ENCODE measurements at regions not wholly inside any gene's neighbourhood (a gene's known extent, or its start where the extent isn't known, plus 50 kb on each side); places are given as distances from the start of the nearest gene placed in this dataset.

DNA sequence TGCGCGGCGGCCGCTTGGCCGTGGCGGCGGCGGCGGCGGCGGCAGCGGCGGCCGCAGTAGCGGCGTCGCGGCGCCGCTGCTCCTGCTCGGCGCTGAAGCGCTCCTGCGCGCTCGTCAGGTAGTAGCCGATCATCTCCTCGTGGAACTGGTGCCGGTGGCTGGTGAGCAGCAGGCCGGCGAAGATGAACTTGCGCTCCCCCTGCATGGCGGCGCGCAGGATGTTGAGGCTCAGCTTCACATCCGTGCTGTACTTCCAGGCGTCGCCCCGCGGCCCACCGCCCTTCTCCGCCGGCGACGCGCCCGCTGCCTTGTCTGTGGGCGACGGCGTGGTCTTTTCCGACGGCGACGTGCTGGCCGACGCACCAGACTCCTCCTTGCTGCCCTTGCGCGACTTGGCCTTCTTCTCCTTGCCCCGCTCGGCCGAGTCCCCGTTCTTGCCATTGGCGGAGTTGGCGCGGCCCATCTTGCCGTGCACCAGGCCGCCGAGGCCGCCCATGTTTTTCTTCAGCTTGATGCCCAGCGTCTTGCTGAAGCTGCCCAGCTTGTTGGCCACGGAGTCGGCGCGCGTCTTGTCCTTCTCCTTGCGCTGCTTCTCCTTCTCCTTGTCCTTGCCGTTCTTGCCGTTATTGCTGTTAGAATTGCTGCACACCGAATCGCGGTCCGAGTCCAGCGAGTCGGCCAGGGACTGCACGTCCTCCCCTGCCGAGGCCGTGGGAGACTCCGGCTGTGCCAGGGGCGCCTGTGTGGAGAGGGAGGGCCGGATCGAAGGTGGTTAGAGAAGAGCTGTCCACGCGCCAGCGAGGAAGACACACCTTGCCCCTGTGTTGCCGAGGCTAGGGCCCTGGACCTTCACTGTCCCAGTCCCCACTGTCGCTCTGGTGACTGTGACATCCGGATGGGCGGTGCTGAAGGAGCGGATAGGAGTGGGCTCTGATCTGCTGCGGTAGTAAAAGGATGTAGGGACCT lies 157.6 kb downstream of the KLF13 start:
- DNase-seq: peak; percentile 82
- peaks cover 45% of the 10 kb centered on the region for H3K36me3 Mint-ChIP-seq (ENCODE audit: low read depth)
- H3K27me3 Mint-ChIP-seq: no peaks in the 10 kb centered on the region
- H3K4me3 Mint-ChIP-seq: peak overlapping the region; percentile 87
- H3K27ac Mint-ChIP-seq: peak overlapping the region; percentile 93
- intact Hi-C loops (cut with micrococcal nuclease): loop anchor here (1.0 kb wide), 1 partner anchor 11 kb away; no protein-coding TSS in a partner anchor
- no peaks in the 10 kb centered on the region for H3K9me3 Mint-ChIP-seq
- H3K4me1 Mint-ChIP-seq: peaks cover 67% of the 10 kb centered on the region

DNA sequence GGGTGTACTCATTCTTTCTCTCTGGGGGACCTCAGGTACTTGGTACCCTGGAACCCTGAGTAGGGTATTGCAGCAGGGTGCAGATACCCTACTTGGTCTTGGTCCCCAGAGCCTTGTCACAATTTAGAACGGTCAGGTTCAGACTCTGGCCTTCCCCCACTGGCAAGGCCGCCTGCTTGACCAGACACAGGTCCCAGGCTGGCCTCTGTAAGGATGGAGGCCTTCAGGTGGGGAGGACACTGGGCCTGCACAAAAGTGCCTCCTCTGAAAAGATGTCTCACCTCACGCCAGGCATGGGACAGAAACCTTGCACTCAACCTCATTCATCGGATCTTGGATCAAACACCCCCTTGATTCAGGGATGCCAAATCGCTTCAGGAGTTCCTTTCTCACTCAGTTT lies 158.4 kb downstream of the KLF13 start:
- Mint-ChIP-seq H3K27ac (peak overlapping the region; percentile 93), H3K4me1 (peaks cover 73% of the 10 kb centered on the region), H3K4me3 (peak overlapping the region; percentile 87), H3K36me3 (ENCODE audit: low read depth) (peaks cover 43% of the 10 kb centered on the region), H3K27me3 (no peaks in the 10 kb centered on the region), H3K9me3 (no peaks in the 10 kb centered on the region)
- no peak for DNase-seq
- intact Hi-C loops (cut with micrococcal nuclease): loop anchor here (5.0 kb wide), 3 partner anchors 138 to 493 kb away; partner anchors contain the start of gene MTMR10

DNA sequence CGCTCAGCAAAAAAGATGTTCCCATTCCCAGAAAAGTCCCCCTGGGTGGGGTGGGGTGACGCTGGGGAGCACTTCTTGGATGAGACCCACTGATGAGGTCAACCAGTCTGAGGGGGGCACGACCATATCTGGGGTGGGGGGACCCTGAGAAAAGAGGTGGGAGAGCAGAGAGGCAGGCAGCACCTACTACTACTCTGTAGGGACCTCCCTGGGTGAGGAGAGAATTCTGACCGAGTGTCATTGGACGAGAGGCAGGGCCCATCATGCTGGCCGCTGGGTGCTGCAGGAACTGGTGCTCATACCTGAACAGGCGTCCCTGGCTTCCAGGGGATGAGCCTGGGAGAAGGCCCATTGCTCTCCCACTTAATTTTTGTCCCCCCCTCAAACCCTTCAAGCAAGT lies 158.8 kb downstream of the KLF13 start:
- intact Hi-C loops (cut with micrococcal nuclease): loop anchor here (5.0 kb wide), 3 partner anchors 138 to 493 kb away; partner anchors contain the start of gene MTMR10
- H3K4me1 Mint-ChIP-seq: peaks cover 74% of the 10 kb centered on the region
- H3K36me3 Mint-ChIP-seq (ENCODE audit: low read depth): peaks cover 39% of the 10 kb centered on the region
- DNase-seq: no peak
- H3K4me3 Mint-ChIP-seq: peak overlapping the region; percentile 87
- H3K9me3 Mint-ChIP-seq: no peaks in the 10 kb centered on the region
- no peak overlapping the region for H3K27ac Mint-ChIP-seq
- no peaks in the 10 kb centered on the region for H3K27me3 Mint-ChIP-seq

DNA sequence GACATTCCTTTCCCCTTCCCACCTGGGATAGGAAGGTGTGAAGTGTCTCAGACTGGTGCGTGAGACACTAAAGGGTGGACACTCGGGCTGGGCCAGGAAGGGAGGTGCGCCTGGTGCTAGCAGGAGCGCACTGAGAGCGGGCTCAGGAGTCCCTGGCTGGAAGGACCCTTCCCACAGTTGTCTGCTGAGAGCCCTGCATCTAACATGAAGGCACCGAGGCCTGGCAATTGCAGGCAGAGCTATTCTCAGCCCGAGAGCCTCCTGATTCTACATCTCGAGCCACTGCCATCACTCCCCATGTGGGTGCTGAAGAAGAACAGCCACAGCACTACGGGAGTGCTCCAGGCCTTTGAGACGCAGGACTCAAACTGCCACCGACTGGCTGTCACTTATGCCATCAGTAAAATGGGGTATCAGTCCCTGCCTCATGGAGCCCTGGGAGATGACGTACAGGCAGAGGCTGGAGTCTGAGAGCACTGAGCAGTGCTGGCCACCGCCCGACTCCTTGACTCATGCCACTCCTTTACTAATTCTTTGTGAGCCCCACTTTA lies 159.4 kb downstream of the KLF13 start:
- peaks cover 2% of the 10 kb centered on the region for H3K9me3 Mint-ChIP-seq

DNA sequence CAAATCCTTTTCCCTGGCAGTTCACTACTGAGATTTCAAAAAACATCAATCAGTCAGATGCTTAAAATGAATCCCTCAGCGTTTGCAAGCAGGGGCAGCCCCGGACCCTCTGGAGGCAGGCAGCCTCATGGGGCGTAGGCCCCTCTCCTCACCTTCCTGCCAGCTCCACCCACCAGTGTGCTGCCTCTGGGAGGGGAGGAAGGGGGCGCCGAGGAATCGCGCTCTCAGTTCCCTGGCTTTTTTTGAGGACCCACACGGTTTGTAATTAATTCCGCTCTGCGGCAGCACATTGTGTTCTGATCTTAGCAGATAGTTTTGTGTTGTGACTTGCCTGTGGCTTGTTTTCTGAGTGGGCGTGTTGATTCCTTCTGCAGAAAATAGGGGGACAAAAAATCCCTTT lies 159.9 kb downstream of the KLF13 start:
- H3K9me3 Mint-ChIP-seq: peaks cover 7% of the 10 kb centered on the region
- H3K27ac Mint-ChIP-seq: peak overlapping the region; percentile 72
- peak overlapping the region; percentile 41 for H3K4me3 Mint-ChIP-seq
- peaks cover 37% of the 10 kb centered on the region for H3K36me3 Mint-ChIP-seq (ENCODE audit: low read depth)
- H3K27me3 Mint-ChIP-seq: no peaks in the 10 kb centered on the region
- intact Hi-C loops (cut with micrococcal nuclease): loop anchor here (5.0 kb wide), 3 partner anchors 139 to 494 kb away; partner anchors contain the start of gene MTMR10
- H3K4me1 Mint-ChIP-seq: peaks cover 76% of the 10 kb centered on the region
- DNase-seq: no peak

More for the DNA sequence above, 159.4 kb downstream of the KLF13 start:
- peak overlapping the region; percentile 72 for H3K27ac Mint-ChIP-seq
- no peak for DNase-seq
- intact Hi-C loops (cut with micrococcal nuclease): loop anchor here (5.0 kb wide), 3 partner anchors 139 to 494 kb away; partner anchors contain the start of gene MTMR10
- peaks cover 73% of the 10 kb centered on the region for H3K4me1 Mint-ChIP-seq
- H3K27me3 Mint-ChIP-seq: no peaks in the 10 kb centered on the region
- peak overlapping the region; percentile 87 for H3K4me3 Mint-ChIP-seq
- peaks cover 37% of the 10 kb centered on the region for H3K36me3 Mint-ChIP-seq (ENCODE audit: low read depth)

DNA sequence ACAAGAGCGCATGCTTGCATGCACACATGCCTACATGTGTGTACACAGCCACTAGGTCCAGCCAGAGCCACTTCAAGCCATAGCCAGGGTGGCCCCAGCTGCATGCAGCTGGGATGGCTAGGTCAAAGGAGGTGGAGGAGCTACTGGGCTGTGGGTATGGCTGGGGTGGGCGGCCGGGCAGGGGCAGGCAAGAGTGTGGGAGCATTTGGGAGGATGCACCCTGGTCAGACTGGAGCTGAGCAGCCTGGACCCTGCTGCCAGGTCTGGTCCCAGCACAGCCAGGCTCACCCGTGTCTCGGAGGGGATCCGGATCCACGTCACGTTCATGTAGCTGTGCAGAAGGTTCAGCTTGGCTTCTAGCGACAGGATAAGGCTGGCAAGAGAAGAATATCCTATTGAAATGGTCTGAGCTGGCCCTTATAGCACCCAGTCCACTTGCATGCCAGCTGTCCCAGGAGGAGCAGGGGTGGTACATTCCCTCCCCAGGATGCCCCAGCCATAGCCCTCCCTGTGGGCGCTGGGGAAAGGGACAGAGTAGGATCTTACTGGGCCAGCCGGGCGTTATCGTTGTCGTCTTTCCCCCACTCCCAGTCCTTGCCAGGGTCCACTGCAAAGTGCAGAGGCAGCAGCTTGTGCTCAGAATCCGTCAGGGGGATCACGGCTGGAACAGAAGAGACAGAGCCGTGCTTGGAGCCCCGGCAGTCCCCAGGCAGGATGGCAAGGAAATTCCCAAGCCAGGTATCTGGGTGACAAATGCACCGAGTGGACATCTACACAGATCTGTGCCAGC lies 160.5 kb downstream of the KLF13 start:
- DNase-seq: no peak
- H3K4me3 Mint-ChIP-seq: peak overlapping the region; percentile 41
- H3K4me1 Mint-ChIP-seq: peaks cover 71% of the 10 kb centered on the region

DNA sequence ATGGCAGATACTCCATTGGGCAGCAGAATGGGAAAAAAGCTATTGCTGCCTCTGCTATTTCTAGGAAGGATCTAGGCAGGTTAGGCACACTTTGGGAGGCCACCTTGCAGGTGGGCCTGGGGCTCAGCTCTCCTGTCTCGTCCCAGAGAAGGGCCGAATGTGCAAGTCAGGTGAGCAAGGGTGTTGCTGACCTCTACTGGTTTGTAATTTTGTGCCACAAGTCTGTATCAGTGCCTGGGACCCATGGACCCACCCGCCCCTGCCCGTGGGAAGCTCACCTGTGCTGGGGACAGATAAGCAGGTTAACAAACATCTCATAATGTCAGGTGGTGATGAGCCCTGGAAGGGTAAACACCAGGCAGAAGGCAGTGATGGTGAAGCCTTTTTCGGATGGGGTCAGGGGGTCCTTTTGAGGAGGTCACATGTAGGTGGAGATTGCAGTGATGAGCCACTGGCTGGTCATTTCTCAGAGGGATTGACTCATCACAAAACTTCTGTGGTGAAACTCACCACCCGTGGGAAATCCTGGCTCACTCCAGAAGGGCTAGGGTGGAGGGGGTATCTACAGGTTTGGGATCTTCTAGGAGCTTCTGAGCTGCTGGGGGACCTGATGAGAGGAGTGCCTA lies 161.3 kb downstream of the KLF13 start:
- Mint-ChIP-seq H3K36me3 (ENCODE audit: low read depth) (peaks cover 28% of the 10 kb centered on the region), H3K4me1 (peaks cover 68% of the 10 kb centered on the region), H3K9me3 (peaks cover 10% of the 10 kb centered on the region), H3K27ac (peak overlapping the region; percentile 84), H3K27me3 (no peaks in the 10 kb centered on the region), H3K4me3 (peak overlapping the region; percentile 41)
- DNase-seq: no peak
- intact Hi-C loops (cut with micrococcal nuclease): loop anchor here (1.0 to 5.0 kb wide), 9 partner anchors 29 to 496 kb away; partner anchors contain the start of gene MTMR10

More for the DNA sequence above, 160.5 kb downstream of the KLF13 start:
- Mint-ChIP-seq H3K27me3 (no peaks in the 10 kb centered on the region), H3K9me3 (peaks cover 10% of the 10 kb centered on the region), H3K27ac (peak overlapping the region; percentile 72), H3K36me3 (ENCODE audit: low read depth) (peaks cover 35% of the 10 kb centered on the region)
- intact Hi-C loops (cut with micrococcal nuclease): loop anchor here (5.0 kb wide), 3 partner anchors 140 to 495 kb away; partner anchors contain the start of gene MTMR10

DNA sequence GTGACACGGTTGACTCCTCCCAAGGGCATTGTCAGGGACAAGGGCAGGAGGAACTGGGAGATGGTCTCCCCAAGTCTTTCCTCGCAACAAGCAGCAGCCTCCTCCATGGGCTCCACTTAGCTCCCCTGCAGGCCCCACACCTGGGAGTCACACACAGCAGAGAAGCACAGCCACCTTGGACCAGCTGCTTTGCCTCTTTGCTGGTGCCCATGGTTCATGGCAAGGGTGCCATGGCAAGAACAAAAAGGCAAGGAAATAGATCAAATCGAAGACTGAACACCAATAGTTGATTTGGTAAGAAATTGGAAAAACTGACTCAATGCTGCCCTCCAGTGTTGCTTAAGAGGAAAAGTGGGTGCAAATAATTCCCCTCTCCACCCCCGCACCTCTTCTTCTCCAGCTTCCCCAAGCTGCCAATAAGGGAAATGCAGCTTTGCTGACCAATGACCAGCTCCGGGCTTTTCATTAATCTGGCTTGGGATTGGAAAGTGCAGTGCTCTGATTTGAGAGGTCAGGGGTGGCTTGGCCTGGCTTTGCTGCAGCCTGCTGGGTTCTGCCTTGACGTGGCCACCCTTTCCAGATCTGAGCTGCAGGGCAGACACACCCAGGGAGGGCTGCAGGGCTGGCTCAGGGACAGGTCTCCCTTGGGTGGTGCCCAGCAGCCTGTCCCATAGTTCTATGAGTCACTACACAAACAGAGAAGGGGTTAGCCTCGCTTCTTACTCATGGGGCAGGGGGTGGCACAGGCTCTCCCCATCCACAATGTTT lies 162.0 kb downstream of the KLF13 start:
- Mint-ChIP-seq H3K4me3 (peak overlapping the region; percentile 41), H3K4me1 (peaks cover 67% of the 10 kb centered on the region), H3K27me3 (no peaks in the 10 kb centered on the region), H3K36me3 (ENCODE audit: low read depth) (peaks cover 28% of the 10 kb centered on the region), H3K9me3 (peaks cover 11% of the 10 kb centered on the region), H3K27ac (peak overlapping the region; percentile 84)
- intact Hi-C loops (cut with micrococcal nuclease): loop anchor here (1.0 to 5.0 kb wide), 9 partner anchors 29 to 496 kb away; partner anchors contain the start of gene MTMR10
- peak; percentile 82 for DNase-seq

DNA sequence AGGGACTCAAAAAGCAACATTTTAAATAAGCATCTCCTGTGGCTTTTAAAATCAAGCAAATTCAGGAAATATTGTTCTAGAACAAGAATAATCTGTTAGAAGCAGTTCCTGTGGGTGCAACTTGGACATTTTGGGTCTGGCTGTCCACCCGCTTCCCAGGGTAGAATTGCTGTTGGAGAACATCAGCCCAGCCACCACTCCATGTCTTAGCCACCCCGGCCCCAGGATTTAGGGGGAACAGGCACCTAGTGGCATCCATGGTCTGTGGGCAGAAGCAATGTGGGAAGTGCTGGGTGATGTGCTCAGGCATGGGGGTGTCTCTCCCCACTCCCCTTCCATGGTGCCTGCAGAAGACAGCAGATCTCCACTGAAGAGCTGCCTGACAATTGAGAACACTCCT lies 162.6 kb downstream of the KLF13 start:
- H3K27ac Mint-ChIP-seq: no peak overlapping the region
- no peaks in the 10 kb centered on the region for H3K27me3 Mint-ChIP-seq
- H3K9me3 Mint-ChIP-seq: peaks cover 16% of the 10 kb centered on the region
- peaks cover 28% of the 10 kb centered on the region for H3K36me3 Mint-ChIP-seq (ENCODE audit: low read depth)
- no peak overlapping the region for H3K4me3 Mint-ChIP-seq
- no peak for DNase-seq
- H3K4me1 Mint-ChIP-seq: peaks cover 64% of the 10 kb centered on the region
- intact Hi-C loops (cut with micrococcal nuclease): loop anchor here (2.0 to 5.0 kb wide), 5 partner anchors 96 to 497 kb away; partner anchors contain the start of gene MTMR10

DNA sequence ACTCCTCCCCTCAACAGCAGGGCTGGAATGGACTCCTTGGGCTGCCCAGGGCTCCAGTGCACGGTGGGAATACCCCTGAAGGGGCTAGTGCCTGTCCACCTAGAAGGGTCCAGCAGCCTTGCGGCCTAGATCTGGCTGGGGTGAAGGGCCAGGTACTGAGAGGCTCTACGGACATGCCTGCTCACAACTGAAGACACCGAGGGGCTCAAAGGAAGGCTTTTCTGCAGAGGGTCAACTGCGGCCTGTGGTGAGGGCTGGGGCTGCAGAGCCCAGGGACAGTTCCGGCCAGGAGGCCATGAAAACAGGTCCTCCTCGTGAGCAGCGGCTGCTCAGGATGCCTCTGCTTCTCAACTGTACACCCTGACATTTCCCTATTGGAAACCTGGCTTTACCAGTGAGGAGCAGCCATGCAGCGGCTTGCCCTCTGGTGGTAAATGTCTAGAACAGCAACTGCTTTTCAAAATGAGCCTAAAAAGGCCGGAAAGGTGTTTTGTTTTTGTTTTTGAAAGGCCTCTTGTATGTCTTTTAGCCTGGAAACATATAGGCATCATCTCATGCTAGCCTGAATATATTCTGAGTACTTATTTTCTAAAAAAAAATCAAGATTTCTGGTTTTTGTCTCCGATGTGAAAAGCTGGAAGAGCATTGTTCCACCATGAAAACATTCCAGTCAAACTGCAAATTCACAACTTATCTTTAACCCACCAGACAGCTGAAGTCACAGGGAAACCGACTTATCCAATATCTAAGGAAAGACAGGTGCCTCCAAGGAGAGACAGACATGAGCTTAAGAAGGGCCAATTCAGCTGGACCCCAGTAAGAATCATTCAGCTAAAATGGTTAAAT lies 163.4 kb downstream of the KLF13 start:
- H3K4me1 Mint-ChIP-seq: peaks cover 57% of the 10 kb centered on the region
- no peak overlapping the region for H3K27ac Mint-ChIP-seq
- no peaks in the 10 kb centered on the region for H3K27me3 Mint-ChIP-seq
- H3K9me3 Mint-ChIP-seq: peaks cover 16% of the 10 kb centered on the region
- DNase-seq: peak; percentile 81
- no peak overlapping the region for H3K4me3 Mint-ChIP-seq
- intact Hi-C loops (cut with micrococcal nuclease): loop anchor here (2.0 to 5.0 kb wide), 5 partner anchors 97 to 498 kb away; partner anchors contain the start of gene MTMR10
- peaks cover 21% of the 10 kb centered on the region for H3K36me3 Mint-ChIP-seq (ENCODE audit: low read depth)

DNA sequence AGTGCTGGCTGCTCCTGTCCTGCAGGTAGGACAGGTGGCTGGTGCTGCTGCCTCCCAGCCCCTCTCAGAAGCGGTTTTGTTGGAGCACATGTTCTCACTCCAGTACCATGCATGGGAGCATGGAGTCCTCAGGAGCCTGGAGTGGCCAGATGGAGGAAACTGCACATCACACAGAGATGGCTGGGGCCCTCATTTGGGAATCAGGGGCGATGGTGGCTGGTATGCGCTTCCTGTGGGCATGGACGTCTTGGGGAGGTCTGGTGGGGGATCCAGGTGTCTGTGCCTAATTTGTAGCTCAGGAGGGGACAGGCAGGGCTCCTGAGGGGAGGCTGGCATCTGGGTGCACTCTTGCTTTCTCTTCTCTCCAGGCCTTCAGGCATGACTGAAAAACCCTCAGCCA lies 168.2 kb downstream of the KLF13 start:
- intact Hi-C loops (cut with micrococcal nuclease): no loop called here
- H3K9me3 Mint-ChIP-seq: peaks cover 16% of the 10 kb centered on the region
- no peak for DNase-seq
- no peak overlapping the region for H3K27ac Mint-ChIP-seq
- no peaks in the 10 kb centered on the region for H3K27me3 Mint-ChIP-seq
- peaks cover 14% of the 10 kb centered on the region for H3K36me3 Mint-ChIP-seq (ENCODE audit: low read depth)
- H3K4me1 Mint-ChIP-seq: peaks cover 18% of the 10 kb centered on the region
- no peak overlapping the region for H3K4me3 Mint-ChIP-seq

Measured in activated CD4-positive, alpha-beta T cell treated with anti-CD3 and anti-CD28 coated beads, Interleukin-2, amount 10 ng/mL, durations not matched to agents 24 days and 14 days (primary cell).